ENCODE measurements at regions not wholly inside any gene's neighbourhood (a gene's known extent, or its start where the extent isn't known, plus 50 kb on each side); places are given as distances from the start of the nearest gene placed in this dataset.

DNA sequence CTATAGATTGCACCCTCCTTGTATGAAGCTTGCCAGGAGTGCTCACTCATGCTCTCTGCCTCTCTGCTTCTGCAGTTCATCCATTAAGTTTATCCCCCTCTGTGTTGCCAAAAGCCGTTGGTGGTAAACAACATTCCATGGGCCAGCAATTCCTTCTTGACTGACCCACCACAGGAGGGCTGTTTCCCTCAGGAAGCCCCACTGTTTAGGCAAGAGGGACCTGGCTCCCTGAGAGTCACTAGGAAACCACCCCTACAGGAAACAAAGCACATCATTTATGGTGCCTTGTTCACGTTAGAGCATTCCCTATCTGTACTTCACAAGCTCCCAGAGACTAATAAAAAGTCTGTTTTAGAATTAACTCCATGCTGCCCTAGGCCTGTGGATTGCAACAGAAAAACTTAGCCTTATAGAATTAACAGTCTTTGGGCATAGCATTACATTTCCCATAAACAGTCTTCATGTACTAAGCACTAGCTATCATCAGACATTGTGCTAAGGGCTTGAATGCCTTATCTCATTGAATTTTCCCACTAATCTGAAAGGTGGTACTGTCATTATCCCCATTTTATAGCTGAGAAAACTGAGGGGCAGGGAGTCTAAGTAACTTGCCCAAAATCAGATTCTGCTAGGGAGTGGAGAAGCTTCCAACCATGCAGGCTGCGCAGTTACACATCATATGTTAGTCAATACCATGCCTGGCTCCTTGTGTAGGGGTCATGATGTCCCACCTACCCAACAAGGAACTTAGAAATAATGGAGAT is 149.9 kb downstream of the SHQ1 start:
- H3K27ac ChIP-seq: no peak overlapping the region
- no peak overlapping the region for H3K4me3 ChIP-seq
- TF ChIP-seq POLR2AphosphoS5 (IDR thresholded peaks at IDR 0.05) (no peak), POLR2A (IDR thresholded peaks at IDR 0.05) (no peak), CTCF (IDR thresholded peaks at IDR 0.05) (no peak), EP300 (IDR thresholded peaks at IDR 0.05; ENCODE audit: low read depth) (no peak)
- 20 to 44% methylated on average over 1 to 3 of the region's 3 CpGs for WGBS, 2 donors (ENCODE audit: low coverage in 1 of 2)
- no peaks in the 10 kb centered on the region for H3K36me3 ChIP-seq
- peaks cover 0 to 5% (median 2%) of the 10 kb centered on the region in 4 donors for H3K4me1 ChIP-seq
- no peaks in the 10 kb centered on the region for H3K9me3 ChIP-seq
- DNase-seq: no peak
- intact Hi-C loops (cut with DNase I; ENCODE audit: low total_unique reads) (no loop called here), in situ Hi-C loops (cut with MboI; ENCODE audit: low pct_ligation_motif_present in 1 of 4, low pct_unique_long_range_greater_than_20kb in 1 of 4, low sequenced_read_pairs in 3 of 4) (no loop called here)
- H3K27me3 ChIP-seq: no peaks in the 10 kb centered on the region

DNA sequence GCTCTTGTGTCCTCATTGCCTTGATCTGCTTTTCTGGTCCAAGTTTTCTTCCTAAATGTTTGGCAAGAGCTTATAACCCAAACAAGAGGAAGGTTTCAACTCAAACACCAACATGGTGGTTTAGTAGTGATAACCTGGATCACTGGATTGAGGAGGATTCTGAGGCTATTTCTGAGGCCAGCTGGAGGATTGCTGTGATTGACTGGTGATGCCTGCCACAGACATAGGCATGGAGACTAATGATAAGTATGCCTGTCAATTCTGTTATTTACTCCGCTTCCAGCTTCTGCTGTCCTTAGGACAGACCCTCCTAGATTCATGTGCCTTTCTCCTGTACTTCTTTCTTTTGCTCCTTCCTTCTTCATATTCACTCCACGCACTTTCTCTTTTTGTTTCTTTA is 150.5 kb downstream of the SHQ1 start:
- 74 to 84% methylated on average over 2 of the region's 2 CpGs for WGBS, 2 donors (ENCODE audit: low coverage in 1 of 2)
- no peak overlapping the region for H3K4me3 ChIP-seq
- H3K36me3 ChIP-seq: no peaks in the 10 kb centered on the region
- H3K27me3 ChIP-seq: no peaks in the 10 kb centered on the region
- TF ChIP-seq POLR2AphosphoS5 (IDR thresholded peaks at IDR 0.05) (no peak), CTCF (IDR thresholded peaks at IDR 0.05) (no peak), POLR2A (IDR thresholded peaks at IDR 0.05) (no peak), EP300 (IDR thresholded peaks at IDR 0.05; ENCODE audit: low read depth) (no peak)
- no peak for DNase-seq
- in situ Hi-C loops (cut with MboI; ENCODE audit: low pct_ligation_motif_present in 1 of 4, low pct_unique_long_range_greater_than_20kb in 1 of 4, low sequenced_read_pairs in 3 of 4) (no loop called here), intact Hi-C loops (cut with DNase I; ENCODE audit: low total_unique reads) (no loop called here)
- peaks cover 0 to 5% (median 2%) of the 10 kb centered on the region in 4 donors for H3K4me1 ChIP-seq
- H3K9me3 ChIP-seq: no peaks in the 10 kb centered on the region
- no peak overlapping the region for H3K27ac ChIP-seq

DNA sequence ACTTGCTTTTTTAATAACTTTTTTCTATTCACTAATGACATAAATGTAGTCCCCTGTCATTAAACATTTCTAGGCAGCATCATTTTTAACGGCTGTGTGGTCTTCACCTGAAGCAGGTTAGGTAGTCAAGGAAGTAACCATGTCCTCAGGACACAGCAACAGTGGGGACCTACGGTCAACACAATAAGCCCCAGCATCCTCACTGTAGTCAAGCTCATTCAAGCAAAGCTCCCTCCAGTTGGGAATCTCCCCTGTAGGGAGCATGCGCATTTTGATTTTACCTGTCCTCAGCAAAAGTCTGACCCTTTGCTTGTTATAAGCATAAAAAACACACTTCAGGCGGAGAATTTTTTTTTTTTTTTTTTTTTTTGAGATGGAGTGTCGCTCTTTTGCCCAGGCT is 151.4 kb downstream of the SHQ1 start:
- H3K36me3 ChIP-seq: no peaks in the 10 kb centered on the region
- H3K27ac ChIP-seq: no peak overlapping the region
- peaks cover 0 to 5% (median 2%) of the 10 kb centered on the region in 4 donors for H3K4me1 ChIP-seq
- no peak for TF ChIP-seq EP300 (IDR thresholded peaks at IDR 0.05; ENCODE audit: low read depth)
- TF ChIP-seq CTCF (IDR thresholded peaks at IDR 0.05): no peak
- TF ChIP-seq POLR2A (IDR thresholded peaks at IDR 0.05): no peak
- TF ChIP-seq POLR2AphosphoS5 (IDR thresholded peaks at IDR 0.05): no peak
- no peak overlapping the region for H3K4me3 ChIP-seq
- intact Hi-C loops (cut with DNase I; ENCODE audit: low total_unique reads) (no loop called here), in situ Hi-C loops (cut with MboI; ENCODE audit: low pct_ligation_motif_present in 1 of 4, low pct_unique_long_range_greater_than_20kb in 1 of 4, low sequenced_read_pairs in 3 of 4) (no loop called here)
- WGBS, 2 donors (ENCODE audit: low coverage in 1 of 2): 93% methylated on average over 2 to 5 of the region's 5 CpGs
- no peaks in the 10 kb centered on the region for H3K27me3 ChIP-seq
- DNase-seq: no peak
- no peaks in the 10 kb centered on the region for H3K9me3 ChIP-seq

DNA sequence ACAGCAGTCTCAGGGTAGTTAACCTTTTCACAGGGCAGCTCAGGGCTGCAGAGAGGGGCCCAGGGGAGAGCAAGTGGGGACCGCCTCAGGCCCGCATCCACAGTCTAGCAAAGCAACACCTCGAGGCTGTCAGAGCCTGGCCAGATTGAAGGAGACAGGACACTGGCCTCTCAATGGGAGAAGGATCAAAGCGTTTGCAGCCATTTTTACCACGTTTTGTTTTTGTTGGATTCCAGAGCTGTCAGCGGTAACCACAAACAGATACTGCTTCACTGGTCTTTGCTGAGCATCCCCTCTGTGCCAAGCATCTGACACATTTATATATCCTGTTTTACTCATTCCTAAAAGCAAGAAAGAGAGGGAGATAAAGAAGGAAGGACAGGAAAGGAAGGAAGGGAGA is 153.8 kb downstream of the SHQ1 start:
- intact Hi-C loops (cut with DNase I; ENCODE audit: low total_unique reads): no loop called here
- DNase-seq: no peak
- Histone ChIP-seq H3K9me3 (no peaks in the 10 kb centered on the region), H3K27me3 (no peaks in the 10 kb centered on the region), H3K36me3 (no peaks in the 10 kb centered on the region), H3K27ac (no peak overlapping the region), H3K4me3 (no peak overlapping the region), H3K4me1 (peaks cover 0 to 5% (median 2%) of the 10 kb centered on the region in 4 donors)
- TF ChIP-seq POLR2A (IDR thresholded peaks at IDR 0.05) (no peak), POLR2AphosphoS5 (IDR thresholded peaks at IDR 0.05) (peak in 1 of 3 donors; percentile 18)
- in situ Hi-C loops (cut with MboI; ENCODE audit: low pct_ligation_motif_present in 1 of 4, low pct_unique_long_range_greater_than_20kb in 1 of 4, low sequenced_read_pairs in 3 of 4): no loop called here
- WGBS, 2 donors (ENCODE audit: low coverage in 1 of 2): 60 to 65% methylated on average over 3 to 6 of the region's 6 CpGs

Data from transverse colon (tissue), 4 donors.